ENCODE measurements at regions not wholly inside any gene's neighbourhood (a gene's known extent, or its start where the extent isn't known, plus 50 kb on each side); places are given as distances from the start of the nearest gene placed in this dataset.

DNA sequence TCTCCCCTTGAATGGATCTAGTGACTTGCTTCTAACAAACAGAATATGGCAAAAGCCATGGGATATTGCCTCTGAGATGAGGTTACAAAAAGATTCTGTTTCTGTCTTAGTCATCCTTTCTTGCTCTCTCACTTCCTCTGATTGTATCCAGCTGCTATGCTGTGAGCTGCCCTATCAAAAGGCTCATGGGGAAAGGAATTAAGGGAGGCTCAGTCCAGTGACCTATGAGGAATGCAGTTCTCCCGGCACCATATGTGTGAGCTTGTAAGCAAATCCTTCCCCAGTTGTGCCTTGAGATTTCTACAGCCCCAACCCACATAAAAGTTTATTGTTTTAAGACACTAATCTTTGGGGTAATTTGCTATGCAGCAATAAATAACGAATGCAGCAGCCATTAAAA lies 183.1 kb downstream of the KLHL28 start:
- H3K4me3 ChIP-seq (replicated peaks in 1 of 2; ENCODE audit: low read depth in 2 of 2, low read length in 2 of 2): no peak overlapping the region
- DNase-seq (ENCODE audit: low read depth in 2 of 2): peak; percentile 84 to 85
- TF ChIP-seq, protein P1, sequence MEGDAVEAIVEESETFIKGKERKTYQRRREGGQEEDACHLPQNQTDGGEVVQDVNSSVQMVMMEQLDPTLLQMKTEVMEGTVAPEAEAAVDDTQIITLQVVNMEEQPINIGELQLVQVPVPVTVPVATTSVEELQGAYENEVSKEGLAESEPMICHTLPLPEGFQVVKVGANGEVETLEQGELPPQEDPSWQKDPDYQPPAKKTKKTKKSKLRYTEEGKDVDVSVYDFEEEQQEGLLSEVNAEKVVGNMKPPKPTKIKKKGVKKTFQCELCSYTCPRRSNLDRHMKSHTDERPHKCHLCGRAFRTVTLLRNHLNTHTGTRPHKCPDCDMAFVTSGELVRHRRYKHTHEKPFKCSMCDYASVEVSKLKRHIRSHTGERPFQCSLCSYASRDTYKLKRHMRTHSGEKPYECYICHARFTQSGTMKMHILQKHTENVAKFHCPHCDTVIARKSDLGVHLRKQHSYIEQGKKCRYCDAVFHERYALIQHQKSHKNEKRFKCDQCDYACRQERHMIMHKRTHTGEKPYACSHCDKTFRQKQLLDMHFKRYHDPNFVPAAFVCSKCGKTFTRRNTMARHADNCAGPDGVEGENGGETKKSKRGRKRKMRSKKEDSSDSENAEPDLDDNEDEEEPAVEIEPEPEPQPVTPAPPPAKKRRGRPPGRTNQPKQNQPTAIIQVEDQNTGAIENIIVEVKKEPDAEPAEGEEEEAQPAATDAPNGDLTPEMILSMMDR (IDR thresholded peaks at IDR 0.05; ENCODE audit: low read depth, low read length): no peak

DNA sequence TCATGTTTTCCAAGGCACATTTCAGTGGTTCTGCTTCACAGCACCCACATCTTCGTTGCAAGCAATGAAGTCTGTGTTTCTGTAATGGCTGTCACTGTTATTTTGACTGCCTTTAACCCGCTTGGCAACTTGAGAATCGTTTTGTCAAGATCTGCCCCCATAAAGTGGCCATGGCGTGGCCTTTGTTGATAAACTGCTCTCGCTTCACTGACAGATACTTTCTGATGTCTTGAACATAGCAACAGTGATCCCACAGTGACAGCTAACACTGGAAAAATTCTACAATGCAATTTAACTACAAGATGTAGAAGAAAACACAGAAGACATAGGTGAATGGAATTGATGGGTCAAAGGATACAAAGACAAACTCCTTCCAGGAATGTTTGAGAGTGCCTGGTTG lies 184.2 kb downstream of the KLHL28 start:
- H3K4me3 ChIP-seq (replicated peaks in 1 of 2; ENCODE audit: low read depth in 2 of 2, low read length in 2 of 2): no peak overlapping the region
- DNase-seq (ENCODE audit: low read depth in 2 of 2): no peak
- TF ChIP-seq, protein P1 (IDR thresholded peaks at IDR 0.05; ENCODE audit: low read depth, low read length): no peak

DNA sequence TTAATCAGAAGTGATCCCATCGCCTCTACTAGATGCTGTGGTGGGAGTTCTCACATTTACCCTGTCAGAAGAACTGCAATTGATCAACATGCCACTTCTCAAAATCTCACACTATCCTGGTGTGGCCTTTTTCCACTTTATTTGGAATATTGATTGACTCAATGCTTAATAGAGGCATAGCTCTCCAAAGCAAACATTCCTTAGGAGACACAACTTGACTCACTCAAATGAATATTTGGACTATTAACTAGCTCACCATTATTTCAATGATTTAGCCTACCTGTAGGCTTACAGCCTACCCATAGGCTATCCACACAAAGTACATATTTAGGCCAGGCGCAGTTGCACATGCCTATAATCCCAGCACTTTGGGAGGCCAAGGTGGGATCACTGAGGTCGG lies 186.5 kb downstream of the KLHL28 start:
- TF ChIP-seq, protein P1 (IDR thresholded peaks at IDR 0.05; ENCODE audit: low read depth, low read length): no peak
- DNase-seq (ENCODE audit: low read depth in 2 of 2): no peak
- no peak overlapping the region for H3K4me3 ChIP-seq (replicated peaks in 1 of 2; ENCODE audit: low read depth in 2 of 2, low read length in 2 of 2)

DNA sequence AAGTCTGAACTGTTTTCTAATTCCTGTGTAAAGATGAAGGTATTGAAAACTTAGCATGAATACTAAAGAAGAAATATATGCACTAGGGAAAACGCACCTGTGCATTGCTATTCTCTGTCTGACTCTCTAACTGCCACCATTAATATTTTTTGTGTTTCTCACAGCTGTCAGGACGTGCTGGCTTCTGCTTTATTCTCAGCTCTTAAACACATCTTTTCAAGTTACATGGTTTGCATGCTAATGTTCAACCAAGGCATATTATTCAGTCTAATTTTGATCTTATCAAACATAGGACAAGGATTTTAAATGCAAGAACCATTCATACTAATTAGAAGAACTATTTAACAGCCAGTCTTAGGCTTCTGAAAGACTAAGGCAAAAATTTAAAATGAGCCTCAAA lies 187.4 kb downstream of the KLHL28 start:
- no peak overlapping the region for H3K4me3 ChIP-seq (replicated peaks in 1 of 2; ENCODE audit: low read depth in 2 of 2, low read length in 2 of 2)
- TF ChIP-seq, protein P1 (IDR thresholded peaks at IDR 0.05; ENCODE audit: low read depth, low read length): no peak
- no peak for DNase-seq (ENCODE audit: low read depth in 2 of 2)

DNA sequence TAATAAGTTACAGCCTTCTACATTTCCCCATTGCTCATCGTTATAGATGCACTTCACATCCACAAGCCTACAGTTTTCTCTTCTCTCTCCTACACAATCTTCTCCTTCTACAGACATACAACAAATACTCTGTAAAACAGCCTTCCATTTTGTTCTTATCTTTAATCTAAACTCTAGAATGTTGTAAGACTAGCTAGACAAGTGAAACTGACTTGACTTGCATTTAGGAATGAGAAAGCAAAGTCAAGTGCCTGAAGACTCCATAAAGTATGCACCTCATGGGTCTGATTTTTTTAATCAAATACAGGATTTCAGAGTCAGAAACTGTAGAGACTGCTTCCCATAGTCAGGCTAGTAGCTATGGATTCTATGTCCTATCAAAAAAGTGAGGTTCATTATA lies 190.3 kb downstream of the KLHL28 start:
- no peak for DNase-seq (ENCODE audit: low read depth in 2 of 2)
- H3K4me3 ChIP-seq (replicated peaks in 1 of 2; ENCODE audit: low read depth in 2 of 2, low read length in 2 of 2): no peak overlapping the region
- TF ChIP-seq, protein P1 (IDR thresholded peaks at IDR 0.05; ENCODE audit: low read depth, low read length): no peak

DNA sequence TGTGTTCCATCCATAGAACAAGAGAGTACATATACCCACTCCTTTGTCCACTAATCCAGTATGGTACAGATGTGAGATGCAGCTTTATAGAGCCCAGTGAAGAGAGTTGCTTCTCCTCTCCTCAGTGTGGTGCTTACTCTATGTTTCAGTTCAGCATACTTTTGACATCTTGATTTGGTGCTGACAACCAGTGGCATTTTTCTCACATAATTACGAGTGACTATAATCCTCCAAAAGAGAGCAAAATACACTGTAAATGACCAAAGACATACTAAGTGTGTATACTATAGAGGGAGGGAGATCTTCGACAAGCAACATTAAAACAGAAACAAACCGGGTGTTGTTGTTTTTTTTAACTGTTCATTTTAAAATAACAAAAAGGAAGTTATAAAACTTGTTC lies 191.5 kb downstream of the KLHL28 start:
- no peak for DNase-seq (ENCODE audit: low read depth in 2 of 2)
- TF ChIP-seq, protein P1 (IDR thresholded peaks at IDR 0.05; ENCODE audit: low read depth, low read length): no peak

DNA sequence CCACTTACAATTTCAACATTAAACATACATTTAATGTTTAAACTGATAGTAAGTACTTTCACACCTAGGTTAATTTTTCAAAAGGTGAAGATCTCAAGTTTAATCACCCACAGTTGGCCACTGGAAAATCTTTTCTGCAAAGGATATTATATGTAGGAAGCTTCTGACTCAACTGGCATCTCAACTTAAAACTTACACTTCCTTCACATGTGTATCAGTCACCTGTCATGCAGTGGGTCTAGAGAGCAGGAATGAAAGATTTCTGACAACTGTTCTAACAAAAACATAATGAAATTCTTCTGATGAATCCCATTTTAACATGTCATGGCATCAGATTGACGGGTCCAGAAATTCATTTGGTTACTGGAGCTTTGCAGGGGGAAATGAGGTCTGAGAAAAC lies 192.8 kb downstream of the KLHL28 start:
- no peak for DNase-seq (ENCODE audit: low read depth in 2 of 2)
- no peak overlapping the region for H3K4me3 ChIP-seq (replicated peaks in 1 of 2; ENCODE audit: low read depth in 2 of 2, low read length in 2 of 2)
- TF ChIP-seq, protein P1 (IDR thresholded peaks at IDR 0.05; ENCODE audit: low read depth, low read length): no peak

More for the DNA sequence above, 191.5 kb downstream of the KLHL28 start:
- H3K4me3 ChIP-seq (replicated peaks in 1 of 2; ENCODE audit: low read depth in 2 of 2, low read length in 2 of 2): no peak overlapping the region

Data from cardiac fibroblast (primary cell).